RWPE2 (cell line): ENCODE measurements at regions not wholly inside any gene's neighbourhood (a gene's known extent, or its start where the extent isn't known, plus 50 kb on each side); places are given as distances from the start of the nearest gene placed in this dataset.

ENCODE experiments used
- ATAC-seq: fragments of 200-7000 bp; cut with Tn5 transposase; 3 replicates; pipeline ENCODE4 v1.9.1; 2021; ENCODE audit warnings: low read depth
- DNase-seq: peaks from one replicate; pipeline ENCODE4 v3.0.0-alpha.2; 2020; ENCODE audit warnings: low spot score
- H3K27ac ChIP-seq: fragments of 450-650 bp; 2 replicates; pipeline ENCODE4 v1.5.1; 2017; ENCODE audit warnings: mild to moderate bottlenecking; ENCODE audit not compliant: poor library complexity, severe bottlenecking
- H3K27me3 ChIP-seq: fragments of 250-450 bp; sonication (Bioruptor Pico); 2 replicates; pipeline ENCODE4 v1.5.1; 2021; ENCODE audit warnings: mild to moderate bottlenecking, moderate library complexity; ENCODE audit not compliant: insufficient read depth, poor library complexity, severe bottlenecking
- H3K36me3 ChIP-seq: fragments of 250-450 bp; sonication (Bioruptor Pico); 2 replicates; pipeline ENCODE4 v1.5.1; 2020; ENCODE audit warnings: low read depth, mild to moderate bottlenecking, moderate library complexity
- H3K4me1 ChIP-seq: fragments of 250-450 bp; sonication (Bioruptor Pico); 2 replicates; pipeline ENCODE4 v1.5.1; 2021; ENCODE audit warnings: mild to moderate bottlenecking, moderate library complexity; ENCODE audit not compliant: insufficient read depth, poor library complexity, severe bottlenecking
- H3K4me3 ChIP-seq: fragments of 250-450 bp; sonication (Bioruptor Pico); 2 replicates; pipeline ENCODE4 v1.5.1; 2021; ENCODE audit warnings: mild to moderate bottlenecking, moderate library complexity; ENCODE audit not compliant: severe bottlenecking
- H3K9me3 ChIP-seq: fragments of 250-450 bp; sonication (Bioruptor Pico); 2 replicates; pipeline ENCODE4 v1.5.1; 2021; ENCODE audit warnings: mild to moderate bottlenecking, moderate library complexity; ENCODE audit not compliant: severe bottlenecking
- TF ChIP-seq, protein P1 (sequence below): fragments of 450-650 bp; IDR thresholded peaks from one replicate; pipeline ENCODE4 v1.5.1; 2017; ENCODE audit warnings: mild to moderate bottlenecking, moderate library complexity; ENCODE audit not compliant: poor library complexity, severe bottlenecking

- no peaks in the 10 kb centered on the region for H3K27me3 ChIP-seq
- TF ChIP-seq, protein P1, sequence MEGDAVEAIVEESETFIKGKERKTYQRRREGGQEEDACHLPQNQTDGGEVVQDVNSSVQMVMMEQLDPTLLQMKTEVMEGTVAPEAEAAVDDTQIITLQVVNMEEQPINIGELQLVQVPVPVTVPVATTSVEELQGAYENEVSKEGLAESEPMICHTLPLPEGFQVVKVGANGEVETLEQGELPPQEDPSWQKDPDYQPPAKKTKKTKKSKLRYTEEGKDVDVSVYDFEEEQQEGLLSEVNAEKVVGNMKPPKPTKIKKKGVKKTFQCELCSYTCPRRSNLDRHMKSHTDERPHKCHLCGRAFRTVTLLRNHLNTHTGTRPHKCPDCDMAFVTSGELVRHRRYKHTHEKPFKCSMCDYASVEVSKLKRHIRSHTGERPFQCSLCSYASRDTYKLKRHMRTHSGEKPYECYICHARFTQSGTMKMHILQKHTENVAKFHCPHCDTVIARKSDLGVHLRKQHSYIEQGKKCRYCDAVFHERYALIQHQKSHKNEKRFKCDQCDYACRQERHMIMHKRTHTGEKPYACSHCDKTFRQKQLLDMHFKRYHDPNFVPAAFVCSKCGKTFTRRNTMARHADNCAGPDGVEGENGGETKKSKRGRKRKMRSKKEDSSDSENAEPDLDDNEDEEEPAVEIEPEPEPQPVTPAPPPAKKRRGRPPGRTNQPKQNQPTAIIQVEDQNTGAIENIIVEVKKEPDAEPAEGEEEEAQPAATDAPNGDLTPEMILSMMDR, result no peak
- no peak overlapping the region for H3K4me3 ChIP-seq
- peak overlapping the region; percentile 100 for H3K27ac ChIP-seq
- DNase-seq, result peak; percentile 45
- no peaks in the 10 kb centered on the region for H3K36me3 ChIP-seq
- H3K9me3 ChIP-seq, result no peaks in the 10 kb centered on the region
- no peak for ATAC-seq
- peaks cover 51% of the 10 kb centered on the region for H3K4me1 ChIP-seq
These were observed 123.0 kb downstream of the ASB7 start for GRCh38 chr15:100725121-100726069.

DNA sequence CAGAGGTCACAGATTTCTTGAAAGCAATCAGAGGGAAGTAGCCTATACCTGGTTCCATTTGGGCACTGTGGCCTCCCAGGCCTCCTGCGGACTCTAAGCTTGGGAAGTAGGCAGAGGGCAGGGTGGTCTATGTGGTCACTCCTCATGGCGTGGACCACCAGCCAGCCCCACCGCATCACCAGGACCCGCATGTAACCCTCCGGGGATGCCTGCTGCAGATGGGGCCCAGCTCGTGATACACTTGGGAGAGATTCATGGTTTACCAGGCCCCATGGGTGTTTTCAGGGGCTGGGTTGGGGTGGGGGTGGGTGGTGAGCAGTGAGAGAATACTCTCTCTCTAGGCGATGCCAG, 123.7 kb downstream of the ASB7 start:
- DNase-seq (peak; percentile 55), ATAC-seq (no peak)
- Histone ChIP-seq H3K9me3 (no peaks in the 10 kb centered on the region), H3K4me1 (peaks cover 45% of the 10 kb centered on the region), H3K4me3 (no peak overlapping the region), H3K27ac (peak overlapping the region; percentile 100), H3K36me3 (no peaks in the 10 kb centered on the region), H3K27me3 (no peaks in the 10 kb centered on the region)
- TF ChIP-seq, protein P1, result no peak

DNA sequence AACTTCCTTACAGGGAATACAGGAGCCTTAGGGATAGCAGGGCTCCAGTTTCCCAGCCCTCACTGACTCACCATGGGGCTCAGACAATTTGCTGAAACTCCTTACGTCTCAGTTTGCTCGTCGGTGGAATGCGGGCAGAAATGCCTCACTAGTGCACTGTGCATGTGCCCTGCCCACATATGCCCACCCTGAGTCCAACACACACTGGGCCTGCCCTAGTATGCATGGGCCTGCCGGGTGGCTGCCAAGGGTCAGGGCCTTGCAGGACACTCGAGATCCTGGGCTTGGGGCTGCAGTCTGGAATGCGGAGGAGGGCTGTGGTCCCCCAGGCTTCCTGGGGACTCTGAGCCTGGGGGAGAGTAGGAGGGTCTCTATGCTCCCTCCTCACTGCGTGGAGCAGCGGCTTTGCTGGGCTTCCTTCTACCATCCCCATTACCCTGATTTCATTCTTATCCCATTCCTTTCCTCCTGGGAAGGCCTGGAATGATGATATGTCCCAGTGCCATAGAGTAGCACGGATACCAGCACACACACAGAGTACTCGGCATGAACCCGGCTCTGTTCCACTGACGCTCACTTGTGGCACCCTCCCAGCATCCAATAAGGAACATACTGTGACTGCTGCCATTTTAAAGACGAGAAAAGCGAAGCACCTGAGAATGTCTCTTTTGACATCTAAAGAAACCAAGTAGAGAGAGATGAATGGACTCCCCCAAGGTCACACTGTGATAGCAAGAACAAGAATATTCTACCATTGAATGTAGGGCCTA, 124.2 kb downstream of the ASB7 start:
- H3K4me1 ChIP-seq, result peaks cover 43% of the 10 kb centered on the region

DNA sequence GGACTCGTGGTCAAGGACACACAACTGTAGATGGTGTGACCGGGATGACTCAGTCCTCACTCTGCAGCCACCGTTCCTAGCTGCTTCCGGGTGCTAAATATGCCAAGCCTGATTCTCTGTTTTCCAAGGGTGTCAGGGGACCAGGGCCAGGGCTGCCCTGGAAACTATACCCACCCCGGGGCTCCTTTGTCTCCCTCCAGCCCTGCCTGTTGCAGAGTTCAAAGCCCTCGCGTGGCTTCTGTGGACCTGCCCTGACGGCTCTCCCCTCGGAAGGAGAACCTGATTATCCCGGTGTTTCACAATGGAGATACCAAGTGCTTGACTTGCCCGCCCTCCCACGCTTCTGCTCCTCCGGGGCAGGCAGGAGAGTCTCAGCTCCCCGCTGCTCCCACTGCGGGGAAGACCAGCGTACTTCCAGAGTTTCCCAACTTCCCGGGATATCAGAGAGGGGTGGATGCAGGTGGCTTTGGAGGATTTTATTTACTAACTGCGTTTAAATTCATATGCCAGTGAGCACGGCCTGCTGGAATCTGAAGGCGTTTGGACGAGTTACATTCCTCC, 125.0 kb downstream of the ASB7 start:
- Histone ChIP-seq H3K9me3 (no peaks in the 10 kb centered on the region), H3K4me3 (no peak overlapping the region), H3K27me3 (no peaks in the 10 kb centered on the region), H3K27ac (peak overlapping the region; percentile 100), H3K36me3 (no peaks in the 10 kb centered on the region), H3K4me1 (peaks cover 40% of the 10 kb centered on the region)
- ATAC-seq (peak; percentile 62), DNase-seq (peak; percentile 84)
- TF ChIP-seq, protein P1, result no peak

More for the DNA sequence above, 124.2 kb downstream of the ASB7 start:
- H3K27me3 ChIP-seq, result no peaks in the 10 kb centered on the region
- no peaks in the 10 kb centered on the region for H3K9me3 ChIP-seq
- H3K27ac ChIP-seq, result peak overlapping the region; percentile 100
- H3K36me3 ChIP-seq, result no peaks in the 10 kb centered on the region
- TF ChIP-seq, protein P1, result no peak
- DNase-seq (peak; percentile 70), ATAC-seq (no peak)
- H3K4me3 ChIP-seq, result no peak overlapping the region
